Upper lobe of left lung (tissue), 4 donors: ENCODE measurements at regions not wholly inside any gene's neighbourhood (a gene's known extent, or its start where the extent isn't known, plus 50 kb on each side); places are given as distances from the start of the nearest gene placed in this dataset.

ENCODE experiments used
- EP300 ChIP-seq, 4 donors: sonication (generic); formaldehyde crosslinking; IDR thresholded peaks; one replicate each; pipeline ENCODE4 v1.5.1; 2017; ENCODE audit warnings: antibody characterized with exemption in 4 of 4, control low read depth in 2 of 4
- POLR2A ChIP-seq, 4 donors: fragments of 450-650 bp; IDR thresholded peaks; one replicate each; pipeline ENCODE4 v1.5.1; 2016 to 2017; ENCODE audit warnings: antibody characterized with exemption in 4 of 4, mild to moderate bottlenecking in 2 of 4
- TF ChIP-seq, protein P1 (sequence below), 6 experiments: fragments of 450-650 bp in 4 of 6; fragments of 200-600 bp in 2 of 6; sonication (generic) in 2 of 6; IDR thresholded peaks; one replicate each; pipeline ENCODE4 v1.5.1; 2016 to 2019; ENCODE audit warnings: antibody characterized with exemption in 6 of 6

DNA sequence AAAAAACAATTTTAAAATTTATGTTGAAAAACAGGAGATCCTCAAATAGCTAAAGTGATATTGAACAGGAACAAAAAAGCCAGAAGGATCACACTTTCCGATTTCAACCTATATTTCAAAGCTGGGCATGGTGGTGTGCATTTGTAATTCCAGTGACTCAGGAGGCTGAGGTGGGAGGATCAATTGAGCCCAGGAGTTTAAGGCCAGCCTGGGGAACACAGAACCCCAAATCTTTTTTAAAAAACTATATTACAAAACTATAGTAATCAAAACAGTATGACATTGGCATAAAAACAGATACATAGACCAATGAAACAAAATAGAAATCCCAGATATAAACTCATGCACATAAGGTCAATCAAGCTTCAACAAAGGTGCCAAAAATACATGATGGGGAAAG is 68.4 kb downstream of the MEX3B start:
- TF ChIP-seq, protein P1, sequence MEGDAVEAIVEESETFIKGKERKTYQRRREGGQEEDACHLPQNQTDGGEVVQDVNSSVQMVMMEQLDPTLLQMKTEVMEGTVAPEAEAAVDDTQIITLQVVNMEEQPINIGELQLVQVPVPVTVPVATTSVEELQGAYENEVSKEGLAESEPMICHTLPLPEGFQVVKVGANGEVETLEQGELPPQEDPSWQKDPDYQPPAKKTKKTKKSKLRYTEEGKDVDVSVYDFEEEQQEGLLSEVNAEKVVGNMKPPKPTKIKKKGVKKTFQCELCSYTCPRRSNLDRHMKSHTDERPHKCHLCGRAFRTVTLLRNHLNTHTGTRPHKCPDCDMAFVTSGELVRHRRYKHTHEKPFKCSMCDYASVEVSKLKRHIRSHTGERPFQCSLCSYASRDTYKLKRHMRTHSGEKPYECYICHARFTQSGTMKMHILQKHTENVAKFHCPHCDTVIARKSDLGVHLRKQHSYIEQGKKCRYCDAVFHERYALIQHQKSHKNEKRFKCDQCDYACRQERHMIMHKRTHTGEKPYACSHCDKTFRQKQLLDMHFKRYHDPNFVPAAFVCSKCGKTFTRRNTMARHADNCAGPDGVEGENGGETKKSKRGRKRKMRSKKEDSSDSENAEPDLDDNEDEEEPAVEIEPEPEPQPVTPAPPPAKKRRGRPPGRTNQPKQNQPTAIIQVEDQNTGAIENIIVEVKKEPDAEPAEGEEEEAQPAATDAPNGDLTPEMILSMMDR (IDR thresholded peaks at IDR 0.05): no peak
- no peak for TF ChIP-seq EP300 (IDR thresholded peaks at IDR 0.05)
- no peak for TF ChIP-seq POLR2A (IDR thresholded peaks at IDR 0.05)
